HK-2 (cell line): ENCODE measurements at regions not wholly inside any gene's neighbourhood (a gene's known extent, or its start where the extent isn't known, plus 50 kb on each side); places are given as distances from the start of the nearest gene placed in this dataset.
A peak's percentile ranks its signal among the peaks of the same experiment; 100 is the strongest.

Source experiments
- DNase-seq: peaks from one replicate; pipeline ENCODE4 v3.0.0-alpha.2; 2018; ENCODE audit not compliant: unreplicated experiment

DNA sequence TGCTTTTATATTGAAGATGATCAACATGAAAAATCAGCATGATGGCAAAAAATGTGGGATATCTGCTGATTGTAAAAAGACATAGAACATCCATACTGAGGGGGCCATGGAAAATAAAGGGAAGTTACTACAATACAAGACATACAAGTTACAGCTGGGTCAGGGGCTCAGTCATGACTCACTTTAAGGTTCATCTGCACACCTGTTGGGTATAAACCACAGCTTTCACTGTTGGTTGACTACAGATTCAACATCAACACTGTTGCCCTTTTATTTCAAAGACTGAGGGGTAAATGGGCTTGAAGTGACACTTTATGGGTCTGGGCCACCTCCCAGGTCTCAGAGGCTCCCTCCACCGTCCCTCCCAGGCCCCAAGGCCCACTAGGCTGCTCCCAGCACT is 98.1 kb upstream of the IRS2 start:
- no peak for DNase-seq

DNA sequence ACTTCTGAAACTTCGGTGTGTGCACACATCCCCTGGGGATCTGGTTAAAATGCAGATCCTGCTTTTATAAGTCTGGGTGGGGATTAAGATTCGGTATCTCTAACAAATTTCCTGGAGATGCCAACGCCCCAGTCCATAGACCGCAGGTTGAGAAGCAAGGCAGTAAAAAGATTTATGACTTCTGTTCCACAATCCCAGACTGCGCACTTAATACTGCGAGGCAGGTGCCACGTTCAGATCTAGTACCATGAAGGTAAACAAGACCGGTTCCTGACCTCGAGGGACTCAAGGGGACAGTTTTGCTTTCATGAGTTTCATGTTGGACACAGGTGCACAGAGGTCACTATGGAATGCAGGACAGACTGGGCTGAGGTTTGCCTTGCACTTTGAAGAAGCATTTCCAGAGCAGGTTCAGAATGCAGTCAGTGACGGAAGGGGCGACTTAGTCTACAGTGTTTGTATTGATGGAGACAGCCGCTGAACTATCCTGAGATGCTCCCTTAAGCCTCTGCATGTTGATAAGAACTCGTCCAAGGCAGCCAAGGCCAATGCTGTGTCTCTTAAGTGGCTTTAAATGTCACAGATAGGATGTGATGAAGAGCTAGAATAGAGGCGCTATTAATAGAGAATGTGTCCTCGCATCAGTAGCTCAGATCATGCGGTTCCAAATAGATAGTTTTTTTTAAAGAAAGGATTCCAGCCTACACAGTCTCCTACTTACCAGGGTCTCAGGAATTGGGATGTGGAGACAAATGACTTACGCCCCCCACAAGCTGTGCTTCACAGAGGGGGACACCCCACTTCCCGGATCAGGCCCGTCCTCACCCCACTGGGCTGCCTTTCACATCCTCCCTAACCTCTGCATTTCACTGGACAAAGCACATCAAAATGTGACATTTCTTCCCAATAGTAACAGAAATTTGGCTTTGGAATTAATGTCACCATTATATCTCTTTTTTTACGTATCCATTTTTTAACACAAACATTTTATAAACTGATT is 97.1 kb upstream of the IRS2 start:
- no peak for DNase-seq

DNA sequence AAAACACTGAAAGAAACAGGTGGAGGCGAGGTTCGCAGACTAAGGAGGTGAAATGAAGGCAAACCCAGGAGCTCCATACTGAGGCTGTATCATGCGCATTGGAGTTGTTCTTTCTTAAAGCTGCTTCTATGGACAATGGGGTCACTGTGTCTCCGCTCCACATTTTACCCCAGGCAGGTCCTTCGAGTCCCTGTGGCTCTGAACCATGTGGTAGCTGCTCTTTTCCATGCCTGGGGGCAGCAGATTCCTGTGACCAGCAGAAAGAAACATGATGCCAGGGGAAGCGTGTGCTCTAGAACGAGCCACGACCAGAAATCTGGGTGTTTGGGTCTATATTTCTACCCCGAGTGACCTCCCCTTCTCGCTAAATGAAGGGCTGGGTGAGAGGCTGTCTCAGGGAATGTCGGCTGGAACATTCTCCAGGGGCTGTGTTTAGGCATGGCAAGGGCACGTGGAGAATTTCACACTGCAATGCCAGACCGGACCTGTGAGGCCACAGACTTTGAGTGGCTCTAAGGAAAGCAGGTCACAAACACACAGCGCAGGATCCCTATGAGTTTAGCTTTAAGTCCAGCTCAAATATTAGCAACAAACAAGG is 95.7 kb upstream of the IRS2 start:
- no peak for DNase-seq

DNA sequence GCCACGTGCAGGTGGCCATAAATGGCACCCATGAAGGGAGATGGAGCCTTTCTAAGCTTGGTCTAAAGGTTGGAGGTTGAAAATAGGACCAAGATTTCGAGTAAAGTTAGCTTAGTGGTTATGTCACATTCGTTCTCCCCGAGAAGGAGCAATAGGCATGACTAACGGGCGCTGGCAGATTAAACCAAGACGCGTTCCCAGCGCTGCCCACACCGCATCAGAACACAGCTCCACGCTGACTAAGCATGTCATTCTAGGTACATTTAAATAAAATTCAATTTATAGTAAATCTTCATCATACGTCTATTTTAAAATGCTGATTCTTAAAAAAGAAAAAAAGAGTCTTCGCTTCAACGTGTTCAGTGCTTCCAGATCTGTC is 95.0 kb upstream of the IRS2 start:
- DNase-seq = no peak

DNA sequence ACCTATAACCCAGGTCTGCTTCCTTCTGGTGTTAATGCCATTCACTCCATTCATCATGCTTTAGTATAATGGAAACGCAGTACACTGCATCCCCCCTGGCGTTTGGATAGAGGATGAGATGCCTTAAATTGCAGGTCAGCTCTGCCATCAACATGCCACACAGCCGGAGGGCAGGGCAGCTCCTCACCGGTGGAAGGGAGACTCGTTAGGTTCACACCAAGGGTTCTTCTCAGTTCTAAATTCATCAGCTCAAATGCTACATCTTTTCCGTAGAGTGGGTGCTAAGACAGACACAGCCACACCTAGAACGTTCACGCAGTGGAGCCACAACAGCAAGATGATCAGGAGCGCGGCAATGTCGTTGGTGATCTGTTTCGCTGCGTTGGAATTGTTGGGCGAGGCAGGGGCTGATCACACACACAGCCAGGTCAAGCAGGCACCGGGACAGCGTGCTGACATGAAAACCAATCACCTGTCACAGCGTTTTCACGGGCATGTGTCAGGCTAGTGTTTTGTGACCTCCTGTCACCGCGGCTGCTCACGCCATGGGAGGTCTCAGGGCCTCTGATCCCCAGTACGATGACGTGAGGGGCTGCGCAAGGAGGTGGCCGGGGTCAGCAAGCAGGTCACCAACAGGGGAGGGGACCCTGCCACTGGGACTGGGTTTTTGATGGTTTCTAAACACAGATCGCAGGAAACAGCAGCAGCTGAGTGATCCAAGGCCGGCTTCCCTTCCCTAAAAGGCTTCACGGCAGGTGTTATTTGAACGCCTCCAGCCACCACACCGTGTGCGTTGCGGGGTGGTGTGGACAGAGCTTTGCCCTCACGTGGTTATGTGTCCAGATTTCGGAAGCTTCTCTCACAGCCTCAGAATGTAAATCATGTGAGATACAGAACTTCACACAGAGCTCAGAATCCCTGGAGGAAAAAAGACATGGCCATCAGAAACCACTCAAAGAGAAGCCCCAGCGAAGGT is 94.3 kb upstream of the IRS2 start:
- no peak for DNase-seq

DNA sequence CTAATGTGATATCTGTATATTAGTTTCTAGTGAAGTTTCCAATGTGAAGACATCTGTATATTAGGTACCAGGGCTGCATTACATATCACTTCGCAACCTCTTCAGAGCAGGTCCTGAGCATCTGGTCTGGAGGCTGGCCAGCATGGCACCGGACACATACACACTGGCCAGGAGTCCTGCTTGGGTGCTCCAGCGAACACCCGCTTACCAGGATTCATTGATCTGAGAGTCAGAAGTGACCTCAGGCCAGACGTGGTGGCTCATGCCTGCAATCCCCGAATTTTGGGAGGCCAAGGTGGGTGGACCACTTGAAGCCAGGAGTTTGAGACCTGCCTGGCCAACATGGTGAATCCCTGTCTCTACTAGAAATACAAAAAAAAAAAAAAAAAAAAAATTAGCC is 93.0 kb upstream of the IRS2 start:
- DNase-seq = no peak

DNA sequence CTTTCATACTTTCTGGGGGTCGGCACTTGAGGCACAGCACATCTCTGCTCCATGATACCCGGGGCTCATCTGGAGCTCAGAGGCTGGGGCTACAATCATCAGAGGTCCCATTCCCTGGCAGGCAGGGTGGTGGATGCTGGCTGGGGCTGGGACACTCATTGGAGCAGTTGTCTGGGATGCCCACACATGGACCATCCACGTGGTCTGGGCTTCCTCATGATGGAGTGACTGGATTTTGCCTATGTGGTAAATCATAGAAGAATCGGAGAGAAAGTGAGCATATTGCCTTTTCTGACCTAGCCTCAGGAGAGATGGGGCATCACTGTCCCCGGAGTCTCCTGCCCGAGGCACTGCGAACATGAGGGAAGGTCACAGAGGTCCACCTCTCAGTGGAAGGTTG is 91.4 kb upstream of the IRS2 start:
- DNase-seq = no peak

DNA sequence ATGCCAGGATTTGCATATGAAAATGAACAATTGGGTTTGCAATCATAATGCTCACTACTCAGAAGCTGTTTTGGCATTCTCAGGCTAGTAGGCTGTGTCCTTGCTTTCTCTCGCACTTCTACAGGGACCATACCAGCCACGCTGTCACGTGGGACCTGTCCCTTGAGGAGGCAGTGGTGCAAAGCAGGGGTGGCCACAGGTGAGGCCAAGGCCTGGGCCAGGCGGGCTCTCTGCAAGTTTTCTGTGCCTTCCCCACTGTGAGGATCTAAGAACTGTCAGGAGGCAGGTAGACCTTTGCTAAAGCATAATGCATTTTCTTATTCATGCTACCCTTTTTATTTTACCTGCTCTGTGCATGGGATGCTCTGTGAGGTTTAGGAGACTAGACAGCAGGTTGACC is 89.4 kb upstream of the IRS2 start:
- DNase-seq = no peak

DNA sequence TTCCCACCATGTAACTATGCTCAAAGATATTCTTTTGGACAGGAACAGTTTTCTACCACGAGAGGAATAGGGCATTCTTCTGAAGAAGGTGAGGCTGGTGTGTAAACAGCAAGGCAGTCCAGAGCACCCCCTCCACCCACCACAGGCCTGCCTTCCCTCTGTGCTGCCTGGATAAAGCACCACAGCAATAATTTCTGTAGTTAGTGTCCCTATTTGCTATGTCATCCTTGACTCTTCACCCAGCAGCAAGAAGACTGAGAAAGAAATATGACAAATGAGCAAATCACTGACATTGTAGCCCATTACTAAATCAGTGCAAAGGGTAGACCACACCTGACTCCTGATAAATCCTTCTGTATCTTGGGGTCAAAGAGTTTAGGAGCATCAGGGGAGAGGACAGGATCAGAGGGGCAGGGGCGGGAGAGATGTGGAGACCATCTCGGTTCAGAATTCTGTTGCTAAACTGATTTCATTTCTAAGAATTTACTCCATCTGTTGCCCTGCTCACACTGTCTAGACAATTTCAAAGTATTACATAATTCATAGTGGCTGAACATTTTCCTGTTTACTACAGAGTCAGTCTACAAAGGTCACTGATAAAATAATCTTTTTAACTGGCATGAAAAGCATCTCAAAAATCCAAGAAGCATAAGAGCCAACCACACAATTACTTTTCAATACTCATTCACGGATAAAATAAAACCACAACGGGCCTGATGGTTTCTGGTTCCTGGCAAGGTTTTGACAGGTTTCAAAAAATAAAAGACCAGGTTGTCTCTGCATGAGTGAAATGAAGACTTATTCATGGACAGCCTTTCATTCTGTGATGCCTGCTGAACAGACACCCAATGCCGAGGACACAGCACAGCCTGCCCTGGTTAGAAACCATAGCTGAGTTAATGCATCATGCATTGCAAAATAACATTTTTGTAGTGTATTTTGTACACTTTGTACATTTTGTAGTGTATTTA is 88.4 kb upstream of the IRS2 start:
- DNase-seq = no peak

DNA sequence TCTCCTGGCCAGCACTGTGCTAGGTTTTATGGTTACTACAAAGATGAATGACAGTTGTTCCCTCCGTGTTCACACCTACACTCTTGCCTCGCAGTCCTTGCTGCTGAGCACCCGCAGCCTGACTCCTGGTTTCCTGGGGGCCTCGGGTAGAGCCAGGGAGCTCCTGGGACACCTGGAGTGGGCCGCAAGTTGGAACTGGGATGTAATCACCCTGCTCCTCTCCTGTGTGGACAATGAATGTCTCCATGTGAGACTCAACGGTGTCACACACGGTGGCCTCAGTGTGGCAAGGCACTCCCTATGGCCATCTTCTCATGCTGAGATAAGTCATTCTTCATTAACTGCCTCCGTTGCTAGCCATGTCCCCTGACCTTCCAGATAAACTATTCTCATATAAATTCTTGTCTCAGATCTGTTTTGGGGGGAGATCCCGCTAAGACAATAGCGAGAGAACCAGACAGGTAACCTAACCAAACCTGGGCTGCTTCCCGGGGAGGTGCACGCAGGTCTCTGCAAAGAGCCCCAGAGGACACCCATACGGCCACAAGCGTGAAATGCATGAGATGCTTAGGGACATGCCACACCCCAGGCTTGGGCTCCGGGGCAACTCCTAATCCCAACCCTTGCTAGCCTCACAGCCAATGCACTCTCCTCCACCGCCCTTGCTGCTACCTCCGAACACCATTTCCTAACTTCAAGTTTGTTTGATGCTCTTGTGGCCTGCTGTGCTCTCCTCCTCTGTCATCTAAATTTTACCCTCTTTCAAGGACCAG is 87.2 kb upstream of the IRS2 start:
- DNase-seq = no peak

DNA sequence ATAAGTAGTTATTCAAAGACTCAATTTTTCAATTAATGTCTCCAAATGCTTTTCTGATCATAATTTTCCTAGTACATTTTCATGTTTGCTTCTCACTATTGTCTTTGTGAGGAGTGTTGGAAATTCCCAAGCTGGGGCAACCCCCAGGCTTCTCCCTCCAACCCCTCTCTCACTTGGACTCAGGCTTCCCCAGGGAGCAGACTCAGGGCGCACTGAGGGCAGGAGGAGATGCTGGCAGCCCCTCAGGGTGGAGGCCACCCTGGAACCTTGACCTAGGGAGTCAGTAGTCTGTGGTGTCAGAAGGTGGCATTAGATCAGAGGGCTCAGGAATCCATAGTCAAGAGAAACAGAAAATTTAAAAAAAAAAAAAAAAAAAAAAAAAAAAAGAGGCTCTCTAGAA is 86.5 kb upstream of the IRS2 start:
- DNase-seq = no peak

DNA sequence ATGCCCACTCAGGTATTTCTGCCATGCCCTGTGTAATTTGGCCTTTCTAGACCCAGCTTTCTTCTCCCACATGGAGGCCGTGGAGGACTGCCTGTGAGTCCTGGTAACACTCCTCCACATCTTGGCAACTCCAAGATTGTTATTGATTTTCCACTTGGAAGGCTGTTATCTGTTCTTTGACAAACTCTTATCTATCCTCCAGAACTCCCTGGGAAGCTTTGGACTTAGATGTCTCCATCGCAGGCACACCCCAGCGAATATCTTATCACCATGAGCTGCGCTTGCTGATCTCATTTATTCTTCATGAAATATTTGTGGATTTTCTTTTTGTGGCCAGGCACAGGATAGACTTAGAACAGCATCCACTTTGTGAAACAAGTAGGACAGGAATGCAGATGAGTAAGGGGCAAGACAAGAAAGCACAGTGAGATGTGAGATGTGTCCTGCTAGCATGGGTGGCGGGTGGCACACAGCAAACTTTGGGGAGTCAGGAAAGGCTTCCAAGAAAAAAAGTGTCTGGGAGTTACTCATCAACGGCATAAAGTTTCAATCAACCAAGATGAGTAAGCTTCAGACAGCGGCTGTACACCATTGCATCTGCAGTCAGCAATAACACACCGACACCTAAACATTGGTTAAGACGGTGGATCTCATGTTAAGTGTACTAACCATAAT is 84.5 kb upstream of the IRS2 start:
- DNase-seq = peak; percentile 6

DNA sequence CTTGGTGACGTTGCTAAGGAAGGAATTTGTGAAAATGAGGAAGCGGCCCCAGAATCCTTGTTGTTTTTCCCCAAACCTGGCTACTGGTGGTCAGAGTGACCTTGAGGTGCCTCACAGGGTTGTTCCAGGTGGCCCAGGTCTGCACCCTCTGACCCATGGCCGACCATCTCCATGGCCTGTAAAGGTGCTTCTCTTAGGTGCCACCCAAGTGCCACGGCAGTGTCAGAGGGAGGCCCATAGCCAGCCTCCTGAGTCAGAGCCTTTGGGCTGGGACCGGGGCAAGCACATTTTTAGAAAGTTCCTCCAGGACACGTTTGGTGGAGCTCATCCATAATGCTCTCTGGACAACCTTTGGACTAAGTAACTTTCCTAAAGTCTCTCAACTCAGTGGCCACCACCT is 83.9 kb upstream of the IRS2 start:
- no peak for DNase-seq

DNA sequence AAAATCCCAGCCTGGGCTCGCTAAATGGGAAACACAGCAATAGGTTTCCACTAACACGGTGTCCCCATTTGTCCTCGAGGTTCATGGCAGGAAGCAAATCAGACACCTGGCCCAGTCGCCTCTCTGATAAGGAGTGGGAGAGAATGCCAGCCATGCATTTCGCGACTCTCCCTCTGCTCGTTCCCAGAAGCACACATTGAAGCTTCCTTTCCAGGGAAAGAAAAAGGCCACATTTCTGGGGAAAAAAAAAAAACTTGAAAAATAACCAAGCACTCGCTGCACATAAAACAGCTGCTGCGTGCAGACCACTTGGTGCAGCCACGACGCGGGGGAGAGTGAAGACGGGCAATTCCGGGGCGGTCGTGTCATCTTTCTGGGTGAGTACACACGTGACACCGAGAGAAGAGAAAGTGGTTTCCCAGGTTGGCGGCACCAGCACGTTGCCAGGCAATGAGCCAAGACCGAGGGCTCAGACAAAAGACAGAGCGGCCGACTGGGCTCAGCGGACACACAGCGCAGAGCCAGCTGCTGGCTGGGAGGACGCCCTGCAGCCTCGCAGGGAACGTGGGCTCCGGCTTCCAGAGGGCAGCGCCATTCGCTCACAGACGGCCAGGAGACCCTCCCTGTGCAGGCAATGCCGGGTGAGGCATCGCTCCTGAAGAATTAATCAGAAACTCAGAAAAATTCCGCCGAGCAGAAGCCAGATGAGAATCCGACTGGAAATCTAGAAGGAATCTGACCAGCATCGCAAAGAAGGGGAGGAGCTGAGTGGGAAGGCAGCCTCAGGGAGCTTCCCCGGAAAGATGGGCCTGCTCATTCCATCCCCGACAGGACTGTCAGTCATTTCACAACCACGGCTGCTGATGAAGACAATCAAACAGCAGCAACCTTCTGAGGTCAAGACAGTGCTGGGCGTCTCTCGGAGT is 83.2 kb upstream of the IRS2 start:
- DNase-seq = peak; percentile 88

DNA sequence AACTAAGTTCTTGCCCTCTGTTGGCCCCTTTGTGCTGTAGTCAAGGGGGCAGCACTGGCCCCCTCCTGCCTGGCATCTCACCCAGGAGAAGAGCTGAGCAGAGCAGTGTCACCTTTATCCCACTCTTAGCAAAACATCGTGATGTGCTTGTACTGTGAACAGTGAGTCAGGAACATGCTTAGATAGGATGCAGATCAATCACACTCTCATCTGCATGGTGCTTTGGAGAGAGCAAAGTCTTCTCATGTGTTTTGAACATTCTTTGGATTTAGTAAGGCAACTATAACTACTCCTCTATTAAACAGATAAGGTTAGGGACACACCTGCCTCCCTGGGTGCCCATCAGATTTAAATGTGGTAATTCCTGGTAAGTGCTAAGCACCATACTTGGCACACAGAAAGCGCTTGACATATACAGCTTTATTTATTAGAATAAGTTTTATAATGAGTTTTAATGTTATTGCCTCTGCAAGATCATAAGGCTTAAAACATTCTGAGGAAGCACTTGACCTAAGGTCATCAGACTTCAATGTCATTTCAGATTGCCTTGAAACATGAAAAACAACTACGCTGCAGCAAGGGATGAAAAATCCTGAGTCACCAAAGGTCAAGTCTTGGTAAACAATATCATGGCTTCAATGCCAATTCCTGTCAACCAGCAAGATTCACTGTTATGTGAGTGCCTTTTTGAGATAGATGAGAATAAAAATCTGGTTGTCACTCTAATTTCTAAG is 82.4 kb upstream of the IRS2 start:
- no peak for DNase-seq

DNA sequence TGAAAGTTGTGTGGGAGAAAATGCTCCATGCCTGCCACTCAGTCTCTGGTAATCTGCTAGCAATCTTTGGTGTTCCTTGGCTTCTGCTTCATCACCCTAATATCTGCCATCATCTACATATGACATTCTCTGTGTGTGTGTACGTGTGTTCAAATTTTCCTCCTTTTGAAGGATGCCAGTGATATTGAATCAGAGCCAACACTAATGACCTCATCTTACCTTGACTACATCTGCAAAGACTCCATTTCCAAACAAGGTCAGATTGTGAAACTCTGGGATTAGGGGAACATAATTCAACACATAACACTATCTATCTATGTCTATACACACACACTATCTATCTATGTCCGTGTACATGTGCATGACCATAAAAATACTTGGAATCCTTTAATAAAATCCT is 81.4 kb upstream of the IRS2 start:
- DNase-seq = no peak

DNA sequence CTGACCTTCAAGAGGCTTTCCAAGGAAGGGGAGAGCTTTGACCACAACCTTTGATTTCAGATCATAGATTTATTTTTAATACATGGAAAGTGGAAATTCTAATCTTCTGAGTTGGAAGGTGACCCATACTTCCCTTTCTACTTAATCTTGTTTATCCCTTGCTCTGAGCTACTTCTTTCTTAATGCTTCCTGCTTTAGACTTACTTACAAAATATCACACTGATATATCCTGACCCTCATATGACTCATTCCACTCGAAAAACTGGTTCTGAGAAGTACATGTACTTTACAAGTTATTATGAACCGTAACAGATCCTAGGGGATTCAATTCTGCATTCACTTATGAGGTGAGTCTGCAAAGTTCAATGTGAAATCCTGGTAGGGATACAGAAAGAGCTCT is 76.2 kb upstream of the IRS2 start:
- no peak for DNase-seq

DNA sequence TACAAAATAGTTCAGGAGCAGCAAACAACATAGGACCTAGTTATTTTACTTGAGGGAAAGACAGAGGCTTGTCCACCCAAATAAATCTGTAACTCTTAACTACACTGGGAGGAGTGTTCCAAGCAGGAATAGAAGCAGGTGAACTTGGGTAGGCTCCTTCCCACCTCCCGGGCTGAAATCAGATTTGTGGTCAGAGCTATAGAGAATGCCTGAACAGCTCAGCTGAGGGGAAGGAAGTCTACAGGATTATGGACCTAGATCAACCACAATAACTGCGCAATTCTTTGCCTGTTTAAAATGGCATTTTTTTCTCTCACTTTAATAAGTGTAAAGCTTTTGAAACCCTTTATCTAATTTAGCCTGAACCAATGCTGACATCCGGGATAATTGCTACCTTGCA is 73.5 kb upstream of the IRS2 start:
- DNase-seq = no peak
